Sigmoid colon (tissue), 3 donors: ENCODE measurements at regions not wholly inside any gene's neighbourhood (a gene's known extent, or its start where the extent isn't known, plus 50 kb on each side); places are given as distances from the start of the nearest gene placed in this dataset.

Source experiments
- POLR2A ChIP-seq, 2 donors: fragments of 450-650 bp; IDR thresholded peaks; one replicate each; pipeline ENCODE4 v1.6.1; 2016; ENCODE audit warnings: antibody characterized with exemption in 2 of 2, mild to moderate bottlenecking in 2 of 2, moderate library complexity in 2 of 2
- TF ChIP-seq, protein P1 (sequence below), 4 experiments: fragments of 450-650 bp in 3 of 4; fragments of 200-600 bp in 1 of 4; IDR thresholded peaks; one replicate each; pipeline ENCODE4 v1.5.1; 2016 to 2019; ENCODE audit warnings: antibody characterized with exemption in 4 of 4, mild to moderate bottlenecking in 3 of 4, moderate library complexity in 2 of 4

DNA sequence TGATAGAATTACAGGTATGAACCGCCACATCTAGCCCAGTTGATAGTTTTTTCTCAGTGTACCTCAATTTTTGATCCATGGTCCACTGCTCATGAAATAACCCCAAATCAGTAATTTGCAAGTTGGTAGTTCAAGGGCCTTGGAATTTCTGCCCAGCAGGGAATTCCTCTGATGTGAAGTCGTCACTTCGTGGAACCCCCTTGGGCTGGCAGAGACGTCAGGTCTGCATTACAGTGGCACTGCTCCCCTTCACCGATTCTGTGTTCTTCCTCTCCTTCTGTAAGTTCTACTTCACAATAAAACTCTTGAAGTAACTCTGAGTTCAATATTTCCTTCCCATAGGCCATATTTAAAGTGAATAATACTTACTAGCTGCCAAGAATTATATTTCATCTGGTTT lies 881.0 kb downstream of the OTOL1 start:
- TF ChIP-seq, protein P1, sequence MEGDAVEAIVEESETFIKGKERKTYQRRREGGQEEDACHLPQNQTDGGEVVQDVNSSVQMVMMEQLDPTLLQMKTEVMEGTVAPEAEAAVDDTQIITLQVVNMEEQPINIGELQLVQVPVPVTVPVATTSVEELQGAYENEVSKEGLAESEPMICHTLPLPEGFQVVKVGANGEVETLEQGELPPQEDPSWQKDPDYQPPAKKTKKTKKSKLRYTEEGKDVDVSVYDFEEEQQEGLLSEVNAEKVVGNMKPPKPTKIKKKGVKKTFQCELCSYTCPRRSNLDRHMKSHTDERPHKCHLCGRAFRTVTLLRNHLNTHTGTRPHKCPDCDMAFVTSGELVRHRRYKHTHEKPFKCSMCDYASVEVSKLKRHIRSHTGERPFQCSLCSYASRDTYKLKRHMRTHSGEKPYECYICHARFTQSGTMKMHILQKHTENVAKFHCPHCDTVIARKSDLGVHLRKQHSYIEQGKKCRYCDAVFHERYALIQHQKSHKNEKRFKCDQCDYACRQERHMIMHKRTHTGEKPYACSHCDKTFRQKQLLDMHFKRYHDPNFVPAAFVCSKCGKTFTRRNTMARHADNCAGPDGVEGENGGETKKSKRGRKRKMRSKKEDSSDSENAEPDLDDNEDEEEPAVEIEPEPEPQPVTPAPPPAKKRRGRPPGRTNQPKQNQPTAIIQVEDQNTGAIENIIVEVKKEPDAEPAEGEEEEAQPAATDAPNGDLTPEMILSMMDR (IDR thresholded peaks at IDR 0.05) = no peak
- TF ChIP-seq POLR2A (IDR thresholded peaks at IDR 0.05) = no peak
